Prostate gland (tissue), 2 donors: ENCODE measurements at regions not wholly inside any gene's neighbourhood (a gene's known extent, or its start where the extent isn't known, plus 50 kb on each side); places are given as distances from the start of the nearest gene placed in this dataset.

ENCODE experiments used
- POLR2A ChIP-seq: fragments of 450-650 bp; IDR thresholded peaks from one replicate; pipeline ENCODE4 v1.6.1; 2016; ENCODE audit warnings: antibody characterized with exemption, mild to moderate bottlenecking
- POLR2AphosphoS5 ChIP-seq: sonication (generic); formaldehyde crosslinking; IDR thresholded peaks from one replicate; pipeline ENCODE4 v1.6.1; 2017; ENCODE audit warnings: antibody characterized with exemption
- TF ChIP-seq, protein P1 (sequence below), 4 experiments: fragments of 200-600 bp in 2 of 4; fragments of 450-650 bp in 2 of 4; sonication (generic) in 2 of 4; IDR thresholded peaks; 1 replicate in 3 of 4; 2 replicates in 1 of 4; pipeline ENCODE4 v1.5.1; 2016 to 2019; ENCODE audit warnings: antibody characterized with exemption in 4 of 4, mild to moderate bottlenecking in 2 of 4, moderate library complexity in 2 of 4

DNA sequence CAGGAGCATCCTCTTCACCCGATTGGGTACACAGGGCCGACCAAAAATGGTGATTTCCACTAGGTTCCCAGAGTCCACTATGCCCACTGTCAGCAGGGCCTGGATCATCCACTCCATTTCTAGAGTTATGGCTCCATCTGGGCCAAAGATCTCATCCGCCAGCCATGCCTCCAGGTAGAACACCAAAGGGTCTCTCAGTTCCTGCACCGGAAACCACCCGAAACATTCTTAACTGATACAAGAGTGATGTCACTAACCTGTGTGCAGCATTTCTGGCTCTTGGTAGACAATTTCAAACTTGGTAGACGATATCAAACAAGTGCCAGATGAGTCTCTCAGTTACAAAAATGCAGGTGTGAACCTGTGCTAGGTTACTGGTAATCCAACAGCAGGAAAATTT is 306.1 kb downstream of the BCOR start:
- TF ChIP-seq, protein P1, sequence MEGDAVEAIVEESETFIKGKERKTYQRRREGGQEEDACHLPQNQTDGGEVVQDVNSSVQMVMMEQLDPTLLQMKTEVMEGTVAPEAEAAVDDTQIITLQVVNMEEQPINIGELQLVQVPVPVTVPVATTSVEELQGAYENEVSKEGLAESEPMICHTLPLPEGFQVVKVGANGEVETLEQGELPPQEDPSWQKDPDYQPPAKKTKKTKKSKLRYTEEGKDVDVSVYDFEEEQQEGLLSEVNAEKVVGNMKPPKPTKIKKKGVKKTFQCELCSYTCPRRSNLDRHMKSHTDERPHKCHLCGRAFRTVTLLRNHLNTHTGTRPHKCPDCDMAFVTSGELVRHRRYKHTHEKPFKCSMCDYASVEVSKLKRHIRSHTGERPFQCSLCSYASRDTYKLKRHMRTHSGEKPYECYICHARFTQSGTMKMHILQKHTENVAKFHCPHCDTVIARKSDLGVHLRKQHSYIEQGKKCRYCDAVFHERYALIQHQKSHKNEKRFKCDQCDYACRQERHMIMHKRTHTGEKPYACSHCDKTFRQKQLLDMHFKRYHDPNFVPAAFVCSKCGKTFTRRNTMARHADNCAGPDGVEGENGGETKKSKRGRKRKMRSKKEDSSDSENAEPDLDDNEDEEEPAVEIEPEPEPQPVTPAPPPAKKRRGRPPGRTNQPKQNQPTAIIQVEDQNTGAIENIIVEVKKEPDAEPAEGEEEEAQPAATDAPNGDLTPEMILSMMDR (IDR thresholded peaks at IDR 0.05) = no peak
- no peak for TF ChIP-seq POLR2AphosphoS5
- TF ChIP-seq POLR2A = no peak
